ENCODE measurements at regions not wholly inside any gene's neighbourhood (a gene's known extent, or its start where the extent isn't known, plus 50 kb on each side); places are given as distances from the start of the nearest gene placed in this dataset.

- Histone ChIP-seq H3K4me3 (no peak overlapping the region), H3K4me1 (peaks cover 0 to 15% (median 9%) of the 10 kb centered on the region in 4 donors), H3K36me3 (no peaks in the 10 kb centered on the region), H3K27ac (no peak overlapping the region), H3K9me3 (no peaks in the 10 kb centered on the region), H3K27me3 (no peaks in the 10 kb centered on the region)
- DNase-seq: peak in 1 of 2 donors; percentile 68
- TF ChIP-seq EP300 (IDR thresholded peaks at IDR 0.05) (no peak), POLR2AphosphoS5 (IDR thresholded peaks at IDR 0.05) (no peak), POLR2A (IDR thresholded peaks at IDR 0.05) (no peak), CTCF (IDR thresholded peaks at IDR 0.05) (no peak)
- intact Hi-C loops (cut with DNase I; ENCODE audit: low total_unique reads): no loop called here
- 26 to 34% (median 29%) methylated on average over 8 to 11 of the region's 11 CpGs for WGBS, 5 donors
These were observed 72.4 kb upstream of the YWHAQ start for GRCh38 chr2:9703085-9703678.

- 30 to 77% (median 54%) methylated on average over 3 of the region's 3 CpGs for WGBS, 5 donors
- no peaks in the 10 kb centered on the region for H3K27me3 ChIP-seq
- H3K27ac ChIP-seq: no peak overlapping the region
- TF ChIP-seq POLR2A (IDR thresholded peaks at IDR 0.05) (no peak), CTCF (IDR thresholded peaks at IDR 0.05) (no peak), EP300 (IDR thresholded peaks at IDR 0.05) (no peak), POLR2AphosphoS5 (IDR thresholded peaks at IDR 0.05) (peak in 1 of 3 donors; percentile 52)
- H3K4me3 ChIP-seq: no peak overlapping the region
- peak; percentile 30 to 78 for DNase-seq
- no peaks in the 10 kb centered on the region for H3K9me3 ChIP-seq
- no peaks in the 10 kb centered on the region for H3K36me3 ChIP-seq
- intact Hi-C loops (cut with DNase I; ENCODE audit: low total_unique reads): no loop called here
- H3K4me1 ChIP-seq: peaks cover 0 to 15% (median 9%) of the 10 kb centered on the region in 4 donors
These were observed 73.0 kb upstream of the YWHAQ start for GRCh38 chr2:9703701-9704221.

- DNase-seq: no peak
- peaks cover 0 to 15% (median 9%) of the 10 kb centered on the region in 4 donors for H3K4me1 ChIP-seq
- no peaks in the 10 kb centered on the region for H3K36me3 ChIP-seq
- H3K4me3 ChIP-seq: no peak overlapping the region
- WGBS, 5 donors: 97 to 100% (median 98%) methylated on average over 1 to 3 of the region's 3 CpGs
- TF ChIP-seq POLR2A (IDR thresholded peaks at IDR 0.05) (no peak), POLR2AphosphoS5 (IDR thresholded peaks at IDR 0.05) (no peak), EP300 (IDR thresholded peaks at IDR 0.05) (no peak), CTCF (IDR thresholded peaks at IDR 0.05) (no peak)
- H3K9me3 ChIP-seq: no peaks in the 10 kb centered on the region
- H3K27ac ChIP-seq: no peak overlapping the region
- H3K27me3 ChIP-seq: no peaks in the 10 kb centered on the region
- intact Hi-C loops (cut with DNase I; ENCODE audit: low total_unique reads): no loop called here
These were observed 73.8 kb upstream of the YWHAQ start for GRCh38 chr2:9704600-9704999.

- WGBS, 5 donors: 75 to 92% (median 88%) methylated on average over 8 of the region's 8 CpGs
- H3K4me1 ChIP-seq: peaks cover 0 to 15% (median 9%) of the 10 kb centered on the region in 4 donors
- DNase-seq: no peak
- no peaks in the 10 kb centered on the region for H3K9me3 ChIP-seq
- intact Hi-C loops (cut with DNase I; ENCODE audit: low total_unique reads): no loop called here
- no peaks in the 10 kb centered on the region for H3K36me3 ChIP-seq
- no peaks in the 10 kb centered on the region for H3K27me3 ChIP-seq
- no peak for TF ChIP-seq POLR2AphosphoS5 (IDR thresholded peaks at IDR 0.05)
- no peak for TF ChIP-seq CTCF (IDR thresholded peaks at IDR 0.05)
- no peak for TF ChIP-seq EP300 (IDR thresholded peaks at IDR 0.05)
- TF ChIP-seq POLR2A (IDR thresholded peaks at IDR 0.05): no peak
- H3K27ac ChIP-seq: no peak overlapping the region
- H3K4me3 ChIP-seq: no peak overlapping the region
These were observed 74.4 kb upstream of the YWHAQ start for GRCh38 chr2:9705196-9705595.

Data from stomach (tissue), 8 donors.